ENCODE measurements at regions not wholly inside any gene's neighbourhood (a gene's known extent, or its start where the extent isn't known, plus 50 kb on each side); places are given as distances from the start of the nearest gene placed in this dataset.

DNA sequence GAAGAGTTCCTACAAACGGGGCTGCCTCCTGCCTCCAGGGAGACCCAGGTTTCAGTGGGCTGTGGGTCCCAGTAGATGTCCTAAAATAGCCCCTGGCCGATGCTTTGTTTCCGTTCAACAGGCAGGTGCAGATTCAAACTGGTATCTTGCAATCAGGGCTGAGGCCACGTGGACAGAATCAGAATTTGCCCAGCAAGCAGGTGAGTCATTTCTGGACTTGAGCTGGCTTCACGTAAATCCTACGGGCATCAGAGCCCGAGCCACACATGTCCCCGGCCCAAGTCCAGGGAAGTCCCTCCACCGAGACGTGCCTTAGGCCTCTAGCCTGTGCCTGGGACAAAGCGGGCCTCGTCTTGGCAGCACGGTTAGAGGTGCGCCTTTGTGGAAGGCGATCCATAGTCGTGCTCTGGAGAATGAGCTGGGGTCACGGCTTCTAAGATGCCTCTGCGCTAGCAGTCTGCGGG is 101.6 kb upstream of the FRMD1 start:
- no peak for TF ChIP-seq TAF1 (IDR thresholded peaks at IDR 0.05; ENCODE audit: low read depth, low read length)
- TF ChIP-seq POLR2AphosphoS5 (IDR thresholded peaks at IDR 0.05; ENCODE audit: low read depth, low read length) = no peak
- TF ChIP-seq POLR2A (IDR thresholded peaks at IDR 0.05; ENCODE audit: low read depth, low read length) = no peak
- no peak for TF ChIP-seq POU2F2 (IDR thresholded peaks at IDR 0.05; ENCODE audit: low read depth, low read length)
- TF ChIP-seq SPI1 (IDR thresholded peaks at IDR 0.05; ENCODE audit: low read depth, low read length) = no peak
